OCI-LY1 (cell line): ENCODE measurements at regions not wholly inside any gene's neighbourhood (a gene's known extent, or its start where the extent isn't known, plus 50 kb on each side); places are given as distances from the start of the nearest gene placed in this dataset.

ENCODE experiments used
- EZH2 ChIP-seq: fragments of 200-600 bp; sonication (generic), shearing (Covaris generic); IDR thresholded peaks from 2 replicates; pipeline ENCODE4 v1.8.0; 2017; ENCODE audit warnings: borderline replicate concordance, mixed run types, mild to moderate bottlenecking, antibody characterized with exemption, low read length, moderate library complexity, mixed read lengths
- TF ChIP-seq, protein P1 (sequence below): fragments of 200-600 bp; sonication (generic), shearing (Covaris generic); IDR thresholded peaks from 2 replicates; pipeline ENCODE4 v1.5.1; 2017; ENCODE audit warnings: mild to moderate bottlenecking, antibody characterized with exemption, low read length, moderate library complexity, mixed read lengths

DNA sequence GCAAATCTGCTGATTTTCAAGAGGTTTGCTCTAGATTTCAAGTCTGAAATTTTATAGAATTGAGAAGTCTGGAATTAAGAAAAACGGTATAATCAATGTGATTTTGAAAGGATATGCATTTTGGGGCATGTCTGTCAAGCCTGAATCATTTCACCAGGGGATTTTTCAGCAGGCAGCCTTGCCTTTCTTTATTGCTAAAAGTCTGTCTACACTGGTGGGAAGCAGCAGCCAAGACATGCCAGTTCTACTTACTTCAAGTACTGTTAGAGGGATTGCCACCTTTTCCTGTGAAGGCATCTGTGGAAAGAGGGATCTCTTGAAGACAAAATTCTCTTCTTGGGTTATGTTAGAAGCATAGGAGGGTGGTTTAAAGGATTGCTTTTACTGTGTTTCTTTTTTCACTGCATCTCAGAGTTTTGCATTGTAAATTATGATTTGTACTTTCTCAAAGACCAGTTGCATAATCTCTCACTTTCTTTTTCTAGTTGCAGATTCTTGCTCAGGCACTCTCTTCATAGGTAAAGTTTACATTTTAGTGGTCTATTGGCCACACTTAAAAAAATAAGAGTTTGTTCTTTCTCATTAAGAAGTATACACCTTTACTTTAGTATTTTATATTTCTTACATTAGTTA lies 837.0 kb downstream of the GALC start:
- TF ChIP-seq, protein P1, sequence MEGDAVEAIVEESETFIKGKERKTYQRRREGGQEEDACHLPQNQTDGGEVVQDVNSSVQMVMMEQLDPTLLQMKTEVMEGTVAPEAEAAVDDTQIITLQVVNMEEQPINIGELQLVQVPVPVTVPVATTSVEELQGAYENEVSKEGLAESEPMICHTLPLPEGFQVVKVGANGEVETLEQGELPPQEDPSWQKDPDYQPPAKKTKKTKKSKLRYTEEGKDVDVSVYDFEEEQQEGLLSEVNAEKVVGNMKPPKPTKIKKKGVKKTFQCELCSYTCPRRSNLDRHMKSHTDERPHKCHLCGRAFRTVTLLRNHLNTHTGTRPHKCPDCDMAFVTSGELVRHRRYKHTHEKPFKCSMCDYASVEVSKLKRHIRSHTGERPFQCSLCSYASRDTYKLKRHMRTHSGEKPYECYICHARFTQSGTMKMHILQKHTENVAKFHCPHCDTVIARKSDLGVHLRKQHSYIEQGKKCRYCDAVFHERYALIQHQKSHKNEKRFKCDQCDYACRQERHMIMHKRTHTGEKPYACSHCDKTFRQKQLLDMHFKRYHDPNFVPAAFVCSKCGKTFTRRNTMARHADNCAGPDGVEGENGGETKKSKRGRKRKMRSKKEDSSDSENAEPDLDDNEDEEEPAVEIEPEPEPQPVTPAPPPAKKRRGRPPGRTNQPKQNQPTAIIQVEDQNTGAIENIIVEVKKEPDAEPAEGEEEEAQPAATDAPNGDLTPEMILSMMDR, result no peak
- no peak for TF ChIP-seq EZH2
